ENCODE measurements at regions not wholly inside any gene's neighbourhood (a gene's known extent, or its start where the extent isn't known, plus 50 kb on each side); places are given as distances from the start of the nearest gene placed in this dataset.

- no peak for DNase-seq
Observed at GRCh38 chr18:41338341-41338740, 616.7 kb upstream of the PIK3C3 start.

GRCh38 chr18:41331661-41332060 lies 623.4 kb upstream of the PIK3C3 start:
- no peak for DNase-seq

- no peak for DNase-seq
Observed at GRCh38 chr18:41326311-41326710, 628.7 kb upstream of the PIK3C3 start.

- DNase-seq: no peak
Observed at GRCh38 chr18:41324934-41325333, 630.1 kb upstream of the PIK3C3 start.

GRCh38 chr18:41324020-41324791 lies 630.8 kb upstream of the PIK3C3 start:
- no peak for DNase-seq

GRCh38 chr18:41323044-41323443 lies 632.0 kb upstream of the PIK3C3 start:
- no peak for DNase-seq

- DNase-seq: no peak
Observed at GRCh38 chr18:41320100-41320499, 634.9 kb upstream of the PIK3C3 start.

GRCh38 chr18:41315134-41315533 lies 639.9 kb upstream of the PIK3C3 start:
- DNase-seq: no peak

- DNase-seq: no peak
Observed at GRCh38 chr18:41311571-41312547, 643.2 kb upstream of the PIK3C3 start.

- no peak for DNase-seq
Observed at GRCh38 chr18:41297740-41298139, 657.3 kb upstream of the PIK3C3 start.

- DNase-seq: no peak
Observed at GRCh38 chr18:41269294-41269693, 685.7 kb upstream of the PIK3C3 start.

- no peak for DNase-seq
Observed at GRCh38 chr18:41268271-41268670, 686.8 kb upstream of the PIK3C3 start.

GRCh38 chr18:41266616-41267015 lies 688.4 kb upstream of the PIK3C3 start:
- DNase-seq: no peak

GRCh38 chr18:41266204-41266603 lies 688.8 kb upstream of the PIK3C3 start:
- DNase-seq: no peak

GRCh38 chr18:41265047-41265446 lies 690.0 kb upstream of the PIK3C3 start:
- DNase-seq: no peak

GRCh38 chr18:41263956-41264355 lies 691.1 kb upstream of the PIK3C3 start:
- no peak for DNase-seq

- no peak for DNase-seq
Observed at GRCh38 chr18:41262688-41263087, 692.3 kb upstream of the PIK3C3 start.

GRCh38 chr18:41244591-41245037 lies 710.4 kb upstream of the PIK3C3 start:
- no peak for DNase-seq

GRCh38 chr18:41237317-41237716 lies 717.7 kb upstream of the PIK3C3 start:
- DNase-seq: no peak

GRCh38 chr18:41231681-41232080 lies 723.4 kb upstream of the PIK3C3 start:
- no peak for DNase-seq

- no peak for DNase-seq
Observed at GRCh38 chr18:41227993-41228392, 727.0 kb upstream of the PIK3C3 start.

- no peak for DNase-seq
Observed at GRCh38 chr18:41226911-41227310, 728.1 kb upstream of the PIK3C3 start.

GRCh38 chr18:41226186-41226585 lies 728.8 kb upstream of the PIK3C3 start:
- no peak for DNase-seq

Measured in central memory CD4-positive, alpha-beta T cell (primary cell).